ENCODE measurements at regions not wholly inside any gene's neighbourhood (a gene's known extent, or its start where the extent isn't known, plus 50 kb on each side); places are given as distances from the start of the nearest gene placed in this dataset.

- DNase-seq (ENCODE audit: low spot score) (no peak), ATAC-seq (ENCODE audit: insufficient number of reproducible peaks, low FRiP score, low read depth) (no peak)
- no peaks in the 10 kb centered on the region for H3K4me1 ChIP-seq (ENCODE audit: control insufficient read depth in 1 of 2, low read depth in 2 of 2)
- H3K4me3 ChIP-seq: no peak overlapping the region
- H3K27me3 ChIP-seq (replicated peaks; ENCODE audit: insufficient read depth): no peaks in the 10 kb centered on the region
- H3K36me3 ChIP-seq: no peaks in the 10 kb centered on the region
- no peak overlapping the region for H3K27ac ChIP-seq
- TF ChIP-seq, protein P1, sequence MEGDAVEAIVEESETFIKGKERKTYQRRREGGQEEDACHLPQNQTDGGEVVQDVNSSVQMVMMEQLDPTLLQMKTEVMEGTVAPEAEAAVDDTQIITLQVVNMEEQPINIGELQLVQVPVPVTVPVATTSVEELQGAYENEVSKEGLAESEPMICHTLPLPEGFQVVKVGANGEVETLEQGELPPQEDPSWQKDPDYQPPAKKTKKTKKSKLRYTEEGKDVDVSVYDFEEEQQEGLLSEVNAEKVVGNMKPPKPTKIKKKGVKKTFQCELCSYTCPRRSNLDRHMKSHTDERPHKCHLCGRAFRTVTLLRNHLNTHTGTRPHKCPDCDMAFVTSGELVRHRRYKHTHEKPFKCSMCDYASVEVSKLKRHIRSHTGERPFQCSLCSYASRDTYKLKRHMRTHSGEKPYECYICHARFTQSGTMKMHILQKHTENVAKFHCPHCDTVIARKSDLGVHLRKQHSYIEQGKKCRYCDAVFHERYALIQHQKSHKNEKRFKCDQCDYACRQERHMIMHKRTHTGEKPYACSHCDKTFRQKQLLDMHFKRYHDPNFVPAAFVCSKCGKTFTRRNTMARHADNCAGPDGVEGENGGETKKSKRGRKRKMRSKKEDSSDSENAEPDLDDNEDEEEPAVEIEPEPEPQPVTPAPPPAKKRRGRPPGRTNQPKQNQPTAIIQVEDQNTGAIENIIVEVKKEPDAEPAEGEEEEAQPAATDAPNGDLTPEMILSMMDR (IDR thresholded peaks at IDR 0.05): no peak
- no peaks in the 10 kb centered on the region for H3K9me3 ChIP-seq
These were observed 90.1 kb downstream of the MYCN start for GRCh38 chr2:16030206-16031057.

GRCh38 chr2:16028644-16029043 lies 88.3 kb downstream of the MYCN start:
- Histone ChIP-seq H3K9me3 (no peaks in the 10 kb centered on the region), H3K4me1 (ENCODE audit: control insufficient read depth in 1 of 2, low read depth in 2 of 2) (no peaks in the 10 kb centered on the region), H3K4me3 (no peak overlapping the region), H3K27ac (no peak overlapping the region), H3K27me3 (replicated peaks; ENCODE audit: insufficient read depth) (no peaks in the 10 kb centered on the region), H3K36me3 (no peaks in the 10 kb centered on the region)
- DNase-seq (ENCODE audit: low spot score) (no peak), ATAC-seq (ENCODE audit: insufficient number of reproducible peaks, low FRiP score, low read depth) (no peak)
- TF ChIP-seq, protein P1 (IDR thresholded peaks at IDR 0.05): no peak

DNA sequence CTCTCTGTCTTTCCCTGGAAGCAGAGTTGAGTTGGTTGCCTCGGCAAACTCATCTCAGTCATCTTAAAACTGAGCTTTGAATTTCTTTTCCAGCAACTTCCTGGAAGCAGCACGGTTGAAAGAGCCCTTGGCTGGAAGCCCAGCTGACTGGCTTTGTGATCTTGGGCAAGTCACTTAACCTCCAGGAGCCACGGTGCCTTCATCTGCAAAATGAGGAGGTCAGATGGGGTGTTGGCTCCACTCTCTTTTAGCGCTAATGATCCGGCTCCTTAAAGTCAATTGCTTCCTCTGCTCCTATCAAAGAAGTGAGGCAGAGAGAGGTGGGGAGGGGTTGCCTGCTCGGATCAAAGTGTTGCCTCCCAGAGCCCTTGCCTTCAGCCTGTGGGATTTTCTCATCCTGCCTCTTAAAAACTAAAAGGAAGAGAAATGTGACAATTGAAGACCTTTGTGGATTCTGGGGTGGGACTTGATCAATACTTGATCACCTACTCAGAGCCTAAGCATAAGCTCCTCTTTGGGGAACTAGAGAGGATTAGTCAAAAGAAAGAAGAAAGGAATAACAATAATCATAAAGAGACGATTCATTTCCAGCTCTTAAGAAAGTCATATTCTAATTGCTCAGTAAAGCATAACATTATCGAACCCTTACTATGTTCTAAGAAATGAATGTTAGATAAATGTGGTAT lies 86.6 kb downstream of the MYCN start:
- Histone ChIP-seq H3K36me3 (no peaks in the 10 kb centered on the region), H3K9me3 (no peaks in the 10 kb centered on the region), H3K4me1 (ENCODE audit: control insufficient read depth in 1 of 2, low read depth in 2 of 2) (no peaks in the 10 kb centered on the region), H3K4me3 (no peak overlapping the region), H3K27ac (no peak overlapping the region), H3K27me3 (replicated peaks; ENCODE audit: insufficient read depth) (no peaks in the 10 kb centered on the region)
- no peak for ATAC-seq (ENCODE audit: insufficient number of reproducible peaks, low FRiP score, low read depth)
- no peak for DNase-seq (ENCODE audit: low spot score)
- TF ChIP-seq, protein P1 (IDR thresholded peaks at IDR 0.05): no peak

GRCh38 chr2:16025876-16026640 lies 85.7 kb downstream of the MYCN start:
- Histone ChIP-seq H3K4me1 (ENCODE audit: control insufficient read depth in 1 of 2, low read depth in 2 of 2) (no peaks in the 10 kb centered on the region), H3K27me3 (replicated peaks; ENCODE audit: insufficient read depth) (no peaks in the 10 kb centered on the region)
- ATAC-seq (ENCODE audit: insufficient number of reproducible peaks, low FRiP score, low read depth): no peak

More at GRCh38 chr2:16025876-16026640, 85.7 kb downstream of the MYCN start:
- H3K27ac ChIP-seq: no peak overlapping the region
- no peaks in the 10 kb centered on the region for H3K36me3 ChIP-seq
- TF ChIP-seq, protein P1 (IDR thresholded peaks at IDR 0.05): no peak
- DNase-seq (ENCODE audit: low spot score): no peak
- H3K9me3 ChIP-seq: no peaks in the 10 kb centered on the region
- no peak overlapping the region for H3K4me3 ChIP-seq
